Naive B cell (primary cell): ENCODE measurements at regions not wholly inside any gene's neighbourhood (a gene's known extent, or its start where the extent isn't known, plus 50 kb on each side); places are given as distances from the start of the nearest gene placed in this dataset.

ENCODE experiments used
- ATAC-seq, 2 donors: fragments of 150-1000 bp; cut with Tn5 transposase; 2 replicates each; pipeline ENCODE4 v1.10.0; 2021; ENCODE audit warnings: low read depth in 2 of 2, mild to moderate bottlenecking in 2 of 2, moderate library complexity in 2 of 2
- DNase-seq: peaks from one replicate; pipeline ENCODE4 v3.0.0; 2022
- H3K27ac Mint-ChIP-seq, 6 donors: one replicate each; pipeline ENCODE4 v1.8.0; 2020 to 2022; ENCODE audit warnings: mild to moderate bottlenecking in 6 of 6, mixed read lengths in 6 of 6, moderate library complexity in 5 of 6, inconsistent platforms in 2 of 6
- H3K27me3 Mint-ChIP-seq, 3 donors: one replicate each; pipeline ENCODE4 v1.8.0; 2021 to 2022; ENCODE audit warnings: mixed read lengths in 3 of 3, mild to moderate bottlenecking in 1 of 3
- H3K36me3 Mint-ChIP-seq, 2 donors: one replicate each; pipeline ENCODE4 v1.8.0; 2020 to 2022; ENCODE audit warnings: mixed read lengths in 2 of 2, inconsistent platforms in 1 of 2, mild to moderate bottlenecking in 1 of 2
- H3K4me1 Mint-ChIP-seq, 3 donors: one replicate each; pipeline ENCODE4 v1.8.0; 2020 to 2022; ENCODE audit warnings: mixed read lengths in 3 of 3, inconsistent platforms in 1 of 3, mild to moderate bottlenecking in 1 of 3, moderate library complexity in 1 of 3
- H3K4me3 Mint-ChIP-seq, 8 donors: one replicate each; pipeline ENCODE4 v1.8.0; 2020 to 2022; ENCODE audit warnings: mild to moderate bottlenecking in 8 of 8, mixed read lengths in 8 of 8, moderate library complexity in 8 of 8, inconsistent platforms in 2 of 8
- H3K9me3 Mint-ChIP-seq, 7 donors: one replicate each; pipeline ENCODE4 v1.8.0; 2020 to 2022; ENCODE audit warnings: mixed read lengths in 7 of 7, mild to moderate bottlenecking in 5 of 7, inconsistent platforms in 2 of 7, moderate library complexity in 1 of 7

DNA sequence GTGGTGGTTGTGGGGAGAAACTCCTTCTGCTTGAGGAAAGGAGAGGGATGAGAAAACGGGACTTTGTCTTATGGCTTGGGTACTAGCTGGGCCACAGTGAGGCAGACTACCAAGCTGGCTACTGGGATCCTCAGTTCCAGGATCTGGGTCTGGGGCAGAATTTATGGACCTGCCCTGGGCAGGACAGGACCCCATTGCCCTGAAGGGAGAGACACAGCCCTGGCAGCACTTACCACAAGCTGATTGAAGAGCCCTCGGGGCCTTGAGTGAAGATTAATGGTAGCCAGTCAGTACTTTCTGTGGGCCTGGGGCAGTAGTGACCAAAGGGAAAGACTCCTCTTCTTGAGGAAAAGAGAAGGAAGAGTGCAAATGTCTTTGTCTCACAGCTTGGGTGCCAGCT, 799.7 kb downstream of the SI start:
- no peak overlapping the region for H3K4me3 Mint-ChIP-seq
- no peaks in the 10 kb centered on the region for H3K27me3 Mint-ChIP-seq
- H3K9me3 Mint-ChIP-seq: peaks cover 4 to 36% (median 12%) of the 10 kb centered on the region in 7 donors
- no peaks in the 10 kb centered on the region for H3K36me3 Mint-ChIP-seq
- DNase-seq (no peak), ATAC-seq (no peak)
- H3K27ac Mint-ChIP-seq: no peak overlapping the region
- no peaks in the 10 kb centered on the region for H3K4me1 Mint-ChIP-seq

GRCh38 chr3:164267053-164267452, 811.2 kb downstream of the SI start:
- no peak overlapping the region for H3K4me3 Mint-ChIP-seq
- DNase-seq (no peak), ATAC-seq (no peak)
- H3K27ac Mint-ChIP-seq: no peak overlapping the region
- H3K36me3 Mint-ChIP-seq: no peaks in the 10 kb centered on the region
- no peaks in the 10 kb centered on the region for H3K4me1 Mint-ChIP-seq
- H3K9me3 Mint-ChIP-seq: peaks cover 0 to 5% (median 0%) of the 10 kb centered on the region in 7 donors
- no peaks in the 10 kb centered on the region for H3K27me3 Mint-ChIP-seq

DNA sequence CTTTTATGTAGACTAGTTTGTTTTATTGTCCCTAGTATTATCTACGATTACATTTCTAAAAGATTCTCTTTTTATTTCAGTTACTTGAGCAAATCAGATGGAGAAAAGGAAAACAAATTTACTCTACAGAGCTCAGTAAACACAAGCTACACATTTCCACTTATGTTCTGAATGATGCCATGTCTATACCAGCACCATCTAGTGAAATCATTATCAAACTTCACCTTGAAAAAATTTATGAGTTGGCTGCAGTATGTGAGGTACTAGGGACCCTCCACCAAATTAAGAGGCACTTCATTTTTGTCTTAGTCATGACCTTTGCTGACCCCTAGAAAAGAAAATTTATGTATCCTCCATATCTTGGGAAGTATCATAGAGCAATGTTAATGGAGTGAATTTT, 827.4 kb downstream of the SI start:
- Mint-ChIP-seq H3K4me1 (no peaks in the 10 kb centered on the region), H3K27me3 (no peaks in the 10 kb centered on the region), H3K27ac (no peak overlapping the region), H3K36me3 (no peaks in the 10 kb centered on the region), H3K9me3 (peaks cover 0 to 6% (median 0%) of the 10 kb centered on the region in 7 donors), H3K4me3 (no peak overlapping the region)
- DNase-seq (no peak), ATAC-seq (no peak)

DNA sequence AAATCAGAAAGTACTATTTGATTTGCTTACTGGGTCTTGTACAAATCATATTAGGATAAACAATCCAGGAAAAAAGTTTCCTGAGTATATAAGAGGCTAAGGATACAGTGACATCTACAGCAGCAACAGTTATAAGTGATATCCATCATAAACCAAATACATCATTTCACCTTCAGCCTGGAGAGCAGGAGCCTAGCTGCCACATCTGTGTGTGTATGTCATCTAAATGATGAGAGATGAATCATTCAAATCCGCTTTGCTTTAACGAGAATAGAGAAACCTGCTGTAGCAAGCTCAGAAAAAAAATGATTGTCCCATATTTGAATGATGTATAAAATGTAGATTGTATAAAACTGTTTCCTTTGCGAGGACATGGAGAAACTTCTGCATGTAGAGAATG, 841.4 kb downstream of the SI start:
- no peaks in the 10 kb centered on the region for H3K27me3 Mint-ChIP-seq
- no peak overlapping the region for H3K4me3 Mint-ChIP-seq
- no peaks in the 10 kb centered on the region for H3K4me1 Mint-ChIP-seq
- no peak for DNase-seq
- peaks cover 0 to 4% (median 2%) of the 10 kb centered on the region in 7 donors for H3K9me3 Mint-ChIP-seq
- no peak overlapping the region for H3K27ac Mint-ChIP-seq
- no peak for ATAC-seq
- no peaks in the 10 kb centered on the region for H3K36me3 Mint-ChIP-seq

GRCh38 chr3:164235289-164236028, 842.8 kb downstream of the SI start:
- H3K4me3 Mint-ChIP-seq: no peak overlapping the region
- H3K27me3 Mint-ChIP-seq: no peaks in the 10 kb centered on the region
- ATAC-seq (no peak), DNase-seq (no peak)
- no peaks in the 10 kb centered on the region for H3K36me3 Mint-ChIP-seq
- H3K4me1 Mint-ChIP-seq: no peaks in the 10 kb centered on the region
- H3K9me3 Mint-ChIP-seq: peaks cover 0 to 4% (median 2%) of the 10 kb centered on the region in 7 donors
- H3K27ac Mint-ChIP-seq: no peak overlapping the region

DNA sequence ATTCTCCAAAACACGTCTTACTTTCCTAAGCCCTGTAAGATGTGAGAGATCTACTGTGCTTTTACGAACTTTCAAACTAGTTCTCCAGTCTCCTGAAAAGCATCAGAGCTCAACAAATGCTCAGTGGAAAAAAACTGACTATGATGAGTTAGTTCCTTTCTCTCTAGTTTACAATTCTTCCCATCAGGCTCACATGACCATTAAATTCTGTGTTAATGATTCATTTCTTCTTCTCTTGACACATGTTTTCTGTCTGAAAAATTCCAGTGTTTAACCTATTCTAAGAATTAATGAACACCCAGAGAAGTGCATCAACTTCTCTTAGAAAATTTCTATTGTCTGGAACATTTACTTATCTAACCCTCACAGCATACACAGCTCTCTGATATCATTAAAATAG, 844.3 kb downstream of the SI start:
- ATAC-seq (no peak), DNase-seq (no peak)
- Mint-ChIP-seq H3K4me1 (no peaks in the 10 kb centered on the region), H3K27ac (no peak overlapping the region), H3K27me3 (no peaks in the 10 kb centered on the region), H3K4me3 (no peak overlapping the region), H3K9me3 (peaks cover 0 to 4% (median 1%) of the 10 kb centered on the region in 7 donors), H3K36me3 (no peaks in the 10 kb centered on the region)

DNA sequence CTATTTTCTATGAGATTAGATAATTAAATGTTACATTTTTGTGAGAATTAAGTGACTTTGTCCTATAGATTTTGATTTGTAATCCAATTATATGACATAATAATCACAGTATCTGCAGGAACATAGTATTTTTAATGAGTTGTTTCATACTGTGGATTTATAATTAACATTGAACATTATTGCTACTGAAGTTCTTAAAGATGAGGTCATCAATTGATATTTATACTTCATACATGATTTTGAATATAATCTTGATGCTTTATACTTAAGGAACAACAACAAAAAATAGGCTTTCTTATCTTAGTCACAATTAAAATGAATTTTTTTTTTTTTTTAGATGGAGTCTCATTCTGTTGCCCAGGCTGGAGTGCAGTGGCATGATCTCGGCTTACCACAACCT, 846.6 kb downstream of the SI start:
- no peaks in the 10 kb centered on the region for H3K27me3 Mint-ChIP-seq
- H3K9me3 Mint-ChIP-seq: peaks cover 0 to 4% (median 2%) of the 10 kb centered on the region in 7 donors
- H3K4me1 Mint-ChIP-seq: no peaks in the 10 kb centered on the region
- DNase-seq (no peak), ATAC-seq (no peak)
- no peaks in the 10 kb centered on the region for H3K36me3 Mint-ChIP-seq
- no peak overlapping the region for H3K4me3 Mint-ChIP-seq
- no peak overlapping the region for H3K27ac Mint-ChIP-seq

GRCh38 chr3:164230385-164231094, 847.8 kb downstream of the SI start:
- H3K27ac Mint-ChIP-seq: no peak overlapping the region
- DNase-seq: no peak

GRCh38 chr3:164224126-164224525, 854.2 kb downstream of the SI start:
- ATAC-seq (no peak), DNase-seq (no peak)
- H3K27ac Mint-ChIP-seq: no peak overlapping the region
- no peak overlapping the region for H3K4me3 Mint-ChIP-seq
- H3K27me3 Mint-ChIP-seq: no peaks in the 10 kb centered on the region
- peaks cover 0 to 12% (median 2%) of the 10 kb centered on the region in 7 donors for H3K9me3 Mint-ChIP-seq
- H3K4me1 Mint-ChIP-seq: no peaks in the 10 kb centered on the region
- H3K36me3 Mint-ChIP-seq: no peaks in the 10 kb centered on the region

More at GRCh38 chr3:164230385-164231094, 847.8 kb downstream of the SI start:
- ATAC-seq: no peak
- H3K27me3 Mint-ChIP-seq: no peaks in the 10 kb centered on the region
- no peaks in the 10 kb centered on the region for H3K4me1 Mint-ChIP-seq
- peaks cover 0 to 3% (median 2%) of the 10 kb centered on the region in 7 donors for H3K9me3 Mint-ChIP-seq
- no peak overlapping the region for H3K4me3 Mint-ChIP-seq
- H3K36me3 Mint-ChIP-seq: no peaks in the 10 kb centered on the region

DNA sequence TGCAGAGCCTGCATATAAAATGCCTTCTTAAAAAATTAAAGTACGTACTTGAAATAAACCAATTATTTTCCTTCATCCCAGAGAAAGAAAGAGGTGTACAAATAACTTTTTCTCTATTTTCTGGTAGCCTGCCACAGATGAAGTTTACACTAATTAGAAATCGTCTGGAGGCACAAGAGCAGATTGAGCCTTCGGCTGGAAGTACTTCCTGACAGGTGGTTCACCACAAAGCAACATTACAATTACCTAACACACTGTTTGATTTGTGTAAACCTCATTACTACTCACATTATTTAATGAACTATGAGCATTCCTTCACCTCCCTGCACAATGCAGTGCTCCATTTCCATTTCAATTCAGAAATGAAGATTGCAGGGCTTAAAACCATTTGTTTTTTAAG, 856.1 kb downstream of the SI start:
- H3K9me3 Mint-ChIP-seq: peaks cover 2 to 15% (median 5%) of the 10 kb centered on the region in 7 donors
- H3K36me3 Mint-ChIP-seq: no peaks in the 10 kb centered on the region
- H3K4me1 Mint-ChIP-seq: no peaks in the 10 kb centered on the region
- ATAC-seq: no peak
- H3K27ac Mint-ChIP-seq: no peak overlapping the region
- H3K27me3 Mint-ChIP-seq: no peaks in the 10 kb centered on the region
- no peak for DNase-seq
- no peak overlapping the region for H3K4me3 Mint-ChIP-seq

- peaks cover 2 to 15% (median 5%) of the 10 kb centered on the region in 7 donors for H3K9me3 Mint-ChIP-seq
- no peaks in the 10 kb centered on the region for H3K36me3 Mint-ChIP-seq
- no peaks in the 10 kb centered on the region for H3K4me1 Mint-ChIP-seq
- DNase-seq: no peak
- H3K27ac Mint-ChIP-seq: no peak overlapping the region
- H3K27me3 Mint-ChIP-seq: no peaks in the 10 kb centered on the region
- H3K4me3 Mint-ChIP-seq: no peak overlapping the region
- no peak for ATAC-seq
These were observed 857.0 kb downstream of the SI start for GRCh38 chr3:164221297-164221696.

GRCh38 chr3:164209363-164209762, 868.9 kb downstream of the SI start:
- Mint-ChIP-seq H3K4me1 (no peaks in the 10 kb centered on the region), H3K27me3 (no peaks in the 10 kb centered on the region), H3K4me3 (peak overlapping the region in 1 of 8 donors; percentile 27), H3K36me3 (no peaks in the 10 kb centered on the region), H3K9me3 (peaks cover 0 to 2% (median 0%) of the 10 kb centered on the region in 7 donors), H3K27ac (no peak overlapping the region)
- no peak for ATAC-seq
- DNase-seq: no peak

DNA sequence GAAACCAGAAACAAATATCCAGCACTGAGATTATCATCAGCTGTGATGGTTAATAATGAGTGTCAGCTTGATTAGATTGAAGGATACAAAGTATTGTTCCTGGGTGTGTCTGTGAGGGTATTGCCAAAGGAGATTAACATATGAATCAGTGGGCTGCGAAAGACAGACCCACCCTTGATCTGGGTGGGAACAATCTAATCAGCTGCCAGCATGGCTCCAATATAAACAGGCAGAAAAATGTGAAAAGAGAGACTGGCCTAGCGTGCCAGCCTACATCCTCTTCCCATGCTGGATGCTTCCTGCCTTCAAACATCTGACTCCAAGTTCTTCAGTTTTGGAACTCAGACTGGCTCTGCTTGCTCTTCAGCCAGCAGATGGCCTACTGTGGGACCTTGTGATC, 869.5 kb downstream of the SI start:
- H3K27me3 Mint-ChIP-seq: no peaks in the 10 kb centered on the region
- H3K4me1 Mint-ChIP-seq: no peaks in the 10 kb centered on the region
- H3K36me3 Mint-ChIP-seq: no peaks in the 10 kb centered on the region
- H3K27ac Mint-ChIP-seq: no peak overlapping the region
- peaks cover 0 to 2% (median 0%) of the 10 kb centered on the region in 7 donors for H3K9me3 Mint-ChIP-seq
- no peak for DNase-seq
- H3K4me3 Mint-ChIP-seq: no peak overlapping the region
- ATAC-seq: no peak

- H3K9me3 Mint-ChIP-seq: peaks cover 0 to 4% (median 0%) of the 10 kb centered on the region in 7 donors
These were observed 870.2 kb downstream of the SI start for GRCh38 chr3:164208048-164208447.

More at GRCh38 chr3:164208048-164208447, 870.2 kb downstream of the SI start:
- Mint-ChIP-seq H3K4me3 (no peak overlapping the region), H3K4me1 (no peaks in the 10 kb centered on the region), H3K27ac (no peak overlapping the region), H3K36me3 (no peaks in the 10 kb centered on the region), H3K27me3 (no peaks in the 10 kb centered on the region)
- ATAC-seq: no peak
- DNase-seq: no peak
